K562 (cell line): ENCODE measurements at regions not wholly inside any gene's neighbourhood (a gene's known extent, or its start where the extent isn't known, plus 50 kb on each side); places are given as distances from the start of the nearest gene placed in this dataset.

Source experiments
- ATAC-seq: fragments of 200-7000 bp; cut with Tn5 transposase; 3 replicates; pipeline ENCODE4 v1.9.1; 2020; ENCODE audit warnings: moderate library complexity
- BruUV-seq: library from RNA; stranded (reverse); fragments of 400-500 nt; replicated peaks from 2 replicates; lab custom pipeline; 2021; lab: Mats Ljungman, UMichigan
- CTCF ChIA-PET: fragments of 300-600 bp; formaldehyde crosslinking; extraction: SDS; loops from one replicate; lab custom pipeline; 2021; ENCODE audit warnings: low intra/inter-chr PET ratio; lab: Yijun Ruan, JAX
- POLR2A ChIA-PET: fragments of 300-600, 350-650 bp; sonication (Branson Sonifier 250); formaldehyde crosslinking; extraction: SDS; loops from one replicate; lab custom pipeline; 2021; ENCODE audit warnings: antibody characterized with exemption, inconsistent platforms; lab: Yijun Ruan, JAX
- DNase-seq, 4 experiments: peaks; one replicate each; pipeline versions ENCODE4 v3.0.0 to v3.0.0-alpha.2; 2011 to 2018; ENCODE audit warnings: low spot score in 3 of 4, mixed read lengths in 3 of 4; ENCODE audit errors: extremely low read depth in 1 of 4
- FAIRE-seq: peaks from 2 replicates; lab custom pipeline; 2011; peaks lifted over from hg19 to GRCh38; lab: Jason Lieb, UNC
- H2AFZ ChIP-seq: 2 replicates; pipeline ENCODE4 v1.6.0; 2011; ENCODE audit warnings: low read depth, low read length, control low read depth, inconsistent platforms
- H3K27ac ChIP-seq: fragments of 200-600 bp; 3 replicates; pipeline ENCODE4 v1.8.0; 2011; ENCODE audit warnings: low read depth, mild to moderate bottlenecking, control low read depth, inconsistent platforms, low read length, moderate library complexity, mixed read lengths; ENCODE audit errors: extremely low read depth
- H3K27me3 ChIP-seq, 2 experiments: fragments of 300-600 bp in 1 of 2; 2 replicates in 1 of 2; 3 replicates in 1 of 2; pipeline versions ENCODE4 v1.6.0 to v1.8.0; 2011; ENCODE audit warnings: inconsistent platforms in 2 of 2, low read length in 2 of 2, mild to moderate bottlenecking in 1 of 2, mixed read lengths in 1 of 2, moderate library complexity in 1 of 2; ENCODE audit not compliant: control insufficient read depth in 2 of 2, insufficient read depth in 2 of 2
- H3K36me3 ChIP-seq: fragments of 300-600 bp; 3 replicates; pipeline ENCODE4 v1.8.0; 2011; ENCODE audit warnings: mild to moderate bottlenecking, low read length, inconsistent platforms; ENCODE audit not compliant: control insufficient read depth, insufficient read depth
- H3K4me1 ChIP-seq, 2 experiments: fragments of 200-600 bp in 1 of 2; replicated peaks in 1 of 2; 2 replicates in 1 of 2; 3 replicates in 1 of 2; pipeline versions ENCODE4 v1.5.1 to v1.8.0; 2011; ENCODE audit warnings: inconsistent platforms in 2 of 2, low read length in 2 of 2, mild to moderate bottlenecking in 1 of 2, mixed read lengths in 1 of 2, moderate library complexity in 1 of 2; ENCODE audit not compliant: control insufficient read depth in 2 of 2, insufficient read depth in 2 of 2
- H3K4me2 ChIP-seq: 2 replicates; pipeline ENCODE4 v1.6.1; 2011; ENCODE audit warnings: low read length, control low read depth, inconsistent platforms, mixed read lengths; ENCODE audit not compliant: insufficient read depth
- H3K4me3 ChIP-seq: fragments of 200-600 bp; sonication (generic), shearing (Covaris generic); 2 replicates; pipeline ENCODE4 v1.5.1; 2016; ENCODE audit warnings: control low read depth, inconsistent platforms
- H3K79me2 ChIP-seq: fragments of 200-600 bp; 3 replicates; pipeline ENCODE4 v1.8.0; 2011; ENCODE audit warnings: low read length, inconsistent platforms; ENCODE audit not compliant: control insufficient read depth, insufficient read depth
- H3K9ac ChIP-seq, 2 experiments: 2 replicates each; pipeline versions ENCODE4 v1.6.0 to v1.6.1; 2011; ENCODE audit warnings: low read depth in 2 of 2, low read length in 2 of 2, control low read depth in 1 of 2, inconsistent platforms in 1 of 2, mild to moderate bottlenecking in 1 of 2, mixed read lengths in 1 of 2; ENCODE audit not compliant: insufficient read depth in 1 of 2
- H3K9me1 ChIP-seq: one replicate; pipeline ENCODE4 v1.6.0; 2011; ENCODE audit warnings: inconsistent platforms, mild to moderate bottlenecking, low read length, moderate library complexity; ENCODE audit not compliant: control insufficient read depth, insufficient read depth
- H3K9me3 ChIP-seq: replicated peaks from 2 replicates; pipeline ENCODE4 v1.5.1; 2011; ENCODE audit warnings: low read depth, low read length, inconsistent platforms; ENCODE audit not compliant: control insufficient read depth, insufficient read depth
- H4K20me1 ChIP-seq: replicated peaks from 2 replicates; pipeline ENCODE4 v1.6.1; 2011; ENCODE audit warnings: low read length, inconsistent platforms, mixed read lengths; ENCODE audit not compliant: control insufficient read depth, insufficient read depth
- BRCA1 ChIP-seq, 2 experiments: fragments of 450-650 bp in 1 of 2; sonication (generic) in 1 of 2; formaldehyde crosslinking in 1 of 2; IDR thresholded peaks; 2 replicates each; pipeline versions ENCODE4 v1.5.0 to v1.6.1; 2017 to 2020; ENCODE audit warnings: mild to moderate bottlenecking in 1 of 2, missing genetic modification reagents in 1 of 2
- CHD2 ChIP-seq: IDR thresholded peaks from 2 replicates; pipeline ENCODE4 v1.6.1; 2011; ENCODE audit warnings: low read depth, low read length
- DMBX1 ChIP-seq: fragments of 250-450 bp; sonication (Bioruptor Pico); IDR thresholded peaks from 2 replicates; pipeline ENCODE4 v1.8.0; 2022; ENCODE audit warnings: inconsistent platforms, mild to moderate bottlenecking, moderate library complexity, borderline replicate concordance
- HCFC1 ChIP-seq: IDR thresholded peaks from 2 replicates; pipeline ENCODE4 v1.6.1; 2012; ENCODE audit warnings: low read depth, low read length, improper control_type of control experiment
- IRF9 ChIP-seq: fragments of 450-650 bp; IDR thresholded peaks from 2 replicates; pipeline ENCODE4 v1.6.1; 2016; ENCODE audit warnings: missing biosample characterization, missing genetic modification characterization
- LARP7 ChIP-seq: fragments of 450-650 bp; IDR thresholded peaks from 2 replicates; pipeline ENCODE4 v1.6.1; 2016
- MTA1 ChIP-seq: fragments of 450-650 bp; IDR thresholded peaks from 2 replicates; pipeline ENCODE4 v1.6.1; 2017; ENCODE audit warnings: borderline replicate concordance
- POLR2H ChIP-seq: IDR thresholded peaks from 2 replicates; pipeline ENCODE4 v1.6.1; 2016; ENCODE audit warnings: missing genetic modification characterization, low read depth, mild to moderate bottlenecking, control low read depth, missing compliant biosample characterization, moderate library complexity
- VEZF1 ChIP-seq: fragments of 200-800 bp; sonication (Bioruptor generic); IDR thresholded peaks from 2 replicates; pipeline ENCODE4 v1.6.1; 2017; ENCODE audit warnings: missing genetic modification characterization, missing compliant biosample characterization
- ZNF316 ChIP-seq: fragments of 450-650 bp; IDR thresholded peaks from 2 replicates; pipeline ENCODE4 v1.6.1; 2016
- ZNF592 ChIP-seq: fragments of 450-650 bp; IDR thresholded peaks from 2 replicates; pipeline ENCODE4 v1.6.1; 2017; ENCODE audit warnings: antibody characterized with exemption, mild to moderate bottlenecking
- WGBS: fragments of 100-300 bp; shearing (Covaris generic); methylation state at CpG from one replicate; pipeline ENCODE4 v1.1.6; 2016; ENCODE audit warnings: low coverage, mixed read lengths; ENCODE audit not compliant: insufficient coverage; ENCODE audit errors: missing lambda C conversion rate; 5-methylcytosine and 5-hydroxymethylcytosine counted together
- in situ Hi-C: fragments of 300-500 bp; cut with MboI; formaldehyde crosslinking; loops from 4 replicates; pipeline ENCODE4 v1.15.0; 2018; ENCODE audit warnings: inconsistent platforms, mixed read lengths
- intact Hi-C: fragments of 100-400 bp; cut with micrococcal nuclease; formaldehyde crosslinking; loops from 2 replicates; pipeline ENCODE4 v1.14.2; 2022

- DNase-seq (no peak), ATAC-seq (no peak)
- no TSS peak for BruUV-seq
These were observed 1231.6 kb downstream of the TBC1D22A start for GRCh38 chr22:47994045-47994444.

GRCh38 chr22:47990481-47990880, 1228.0 kb downstream of the TBC1D22A start:
- no peak for FAIRE-seq
- Histone ChIP-seq H3K9me3 (no peaks in the 10 kb centered on the region), H3K27ac (no peak overlapping the region), H3K9ac (no peak overlapping the region), H2AFZ (no peak overlapping the region), H3K9me1 (no peaks in the 10 kb centered on the region), H3K36me3 (no peaks in the 10 kb centered on the region), H3K79me2 (no peaks in the 10 kb centered on the region), H3K4me2 (no peak overlapping the region), H3K4me1 (no peaks in the 10 kb centered on the region), H3K4me3 (no peak overlapping the region), H4K20me1 (no peaks in the 10 kb centered on the region), H3K27me3 (no peaks in the 10 kb centered on the region)
- ATAC-seq = no peak
- CTCF ChIA-PET = no interaction called here
- 0% methylated on average over 3 of the region's 3 CpGs for WGBS
- DNase-seq = no peak
- in situ Hi-C loops = no loop called here
- no TSS peak for BruUV-seq
- intact Hi-C loops = no loop called here
- POLR2A ChIA-PET = no interaction called here
- TF ChIP-seq LARP7 (no peak), VEZF1 (CRISPR knock-in tag) (no peak), CHD2 (no peak), IRF9 (tag) (no peak), POLR2H (no peak), ZNF592 (no peak), BRCA1 (IDR thresholded peaks at IDR 0.05) (no peak), BRCA1 (CRISPR knock-in tag; IDR thresholded peaks at IDR 0.05) (no peak)

More at GRCh38 chr22:47994045-47994444, 1231.6 kb downstream of the TBC1D22A start:
- 0% methylated on average over 2 of the region's 3 CpGs for WGBS
- Histone ChIP-seq H3K9me3 (no peaks in the 10 kb centered on the region), H2AFZ (no peak overlapping the region), H4K20me1 (no peaks in the 10 kb centered on the region), H3K9me1 (no peaks in the 10 kb centered on the region), H3K4me3 (no peak overlapping the region), H3K4me2 (no peak overlapping the region), H3K27ac (no peak overlapping the region), H3K79me2 (no peaks in the 10 kb centered on the region), H3K4me1 (no peaks in the 10 kb centered on the region), H3K36me3 (no peaks in the 10 kb centered on the region), H3K27me3 (peaks cover 0 to 11% of the 10 kb centered on the region in 2 experiments; a peak in 2 of 5 replicates), H3K9ac (no peak overlapping the region)
- ChIA-PET POLR2A (no interaction called here), CTCF (no interaction called here)
- in situ Hi-C loops (no loop called here), intact Hi-C loops (no loop called here)
- TF ChIP-seq HCFC1 = no peak
- TF ChIP-seq ZNF316 = no peak
- TF ChIP-seq DMBX1 (CRISPR knock-in tag) = no peak
- TF ChIP-seq MTA1 = no peak
- FAIRE-seq = no peak
